ENCODE measurements at regions not wholly inside any gene's neighbourhood (a gene's known extent, or its start where the extent isn't known, plus 50 kb on each side); places are given as distances from the start of the nearest gene placed in this dataset.

- H4K20me1 ChIP-seq (ENCODE audit: insufficient read depth) = no peaks in the 10 kb centered on the region
- intact Hi-C loops (cut with micrococcal nuclease) = no loop called here
- no peaks in the 10 kb centered on the region for H3K27me3 ChIP-seq (ENCODE audit: insufficient read depth, low read length)
- ATAC-seq = no peak
- no peak overlapping the region for H3K4me2 ChIP-seq (ENCODE audit: low read length)
- H3K4me3 ChIP-seq (replicated peaks in 1 of 2; ENCODE audit: low read depth in 1 of 2, low read length in 2 of 2) = no peak overlapping the region
- H3K36me3 ChIP-seq (ENCODE audit: control insufficient read depth in 1 of 2, insufficient read depth in 2 of 2, low read length in 2 of 2) = no peaks in the 10 kb centered on the region
- ChIA-PET CTCF (no interaction called here), RAD21 (ENCODE audit: low non-redundant PET in 1 of 2, low total read pairs in 2 of 2, uncharacterized antibody in 2 of 2, unreplicated experiment in 2 of 2) (no interaction called here), POLR2A (no interaction called here)
- no peaks in the 10 kb centered on the region for H3K9me3 ChIP-seq (ENCODE audit: control insufficient read depth in 1 of 2, insufficient read depth in 1 of 2, low read depth in 1 of 2, low read length in 2 of 2)
- no peak overlapping the region for H2AFZ ChIP-seq (ENCODE audit: low read depth, low read length, poor library complexity, severe bottlenecking)
- no peak overlapping the region for H3K9ac ChIP-seq (ENCODE audit: low read length)
- TF ChIP-seq YY1 (IDR thresholded peaks at IDR 0.05; ENCODE audit: extremely low read depth, insufficient replicate concordance, low read depth, low read length) = no peak
- TF ChIP-seq ZFX (IDR thresholded peaks at IDR 0.05) = no peak
- no peak for TF ChIP-seq POLR2AphosphoS5 (IDR thresholded peaks at IDR 0.05; ENCODE audit: low read depth, low read length)
- no peak for TF ChIP-seq ZNF274 (IDR thresholded peaks at IDR 0.05; ENCODE audit: low read depth, low read length)
- TF ChIP-seq, protein P1, sequence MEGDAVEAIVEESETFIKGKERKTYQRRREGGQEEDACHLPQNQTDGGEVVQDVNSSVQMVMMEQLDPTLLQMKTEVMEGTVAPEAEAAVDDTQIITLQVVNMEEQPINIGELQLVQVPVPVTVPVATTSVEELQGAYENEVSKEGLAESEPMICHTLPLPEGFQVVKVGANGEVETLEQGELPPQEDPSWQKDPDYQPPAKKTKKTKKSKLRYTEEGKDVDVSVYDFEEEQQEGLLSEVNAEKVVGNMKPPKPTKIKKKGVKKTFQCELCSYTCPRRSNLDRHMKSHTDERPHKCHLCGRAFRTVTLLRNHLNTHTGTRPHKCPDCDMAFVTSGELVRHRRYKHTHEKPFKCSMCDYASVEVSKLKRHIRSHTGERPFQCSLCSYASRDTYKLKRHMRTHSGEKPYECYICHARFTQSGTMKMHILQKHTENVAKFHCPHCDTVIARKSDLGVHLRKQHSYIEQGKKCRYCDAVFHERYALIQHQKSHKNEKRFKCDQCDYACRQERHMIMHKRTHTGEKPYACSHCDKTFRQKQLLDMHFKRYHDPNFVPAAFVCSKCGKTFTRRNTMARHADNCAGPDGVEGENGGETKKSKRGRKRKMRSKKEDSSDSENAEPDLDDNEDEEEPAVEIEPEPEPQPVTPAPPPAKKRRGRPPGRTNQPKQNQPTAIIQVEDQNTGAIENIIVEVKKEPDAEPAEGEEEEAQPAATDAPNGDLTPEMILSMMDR (IDR thresholded peaks at IDR 0.05 in 2 of 3, conservative IDR thresholded peaks at IDR 0.05 in 1 of 3; ENCODE audit: borderline replicate concordance in 1 of 3, insufficient read depth in 1 of 3, low read depth in 2 of 3, low read length in 2 of 3) = no peak
- no peak for TF ChIP-seq SP1 (IDR thresholded peaks at IDR 0.05; ENCODE audit: low read depth)
- no peak for TF ChIP-seq MAX (IDR thresholded peaks at IDR 0.05)
- TF ChIP-seq RAD21 (IDR thresholded peaks at IDR 0.05; ENCODE audit: low read depth) = no peak
- TF ChIP-seq, protein P2, sequence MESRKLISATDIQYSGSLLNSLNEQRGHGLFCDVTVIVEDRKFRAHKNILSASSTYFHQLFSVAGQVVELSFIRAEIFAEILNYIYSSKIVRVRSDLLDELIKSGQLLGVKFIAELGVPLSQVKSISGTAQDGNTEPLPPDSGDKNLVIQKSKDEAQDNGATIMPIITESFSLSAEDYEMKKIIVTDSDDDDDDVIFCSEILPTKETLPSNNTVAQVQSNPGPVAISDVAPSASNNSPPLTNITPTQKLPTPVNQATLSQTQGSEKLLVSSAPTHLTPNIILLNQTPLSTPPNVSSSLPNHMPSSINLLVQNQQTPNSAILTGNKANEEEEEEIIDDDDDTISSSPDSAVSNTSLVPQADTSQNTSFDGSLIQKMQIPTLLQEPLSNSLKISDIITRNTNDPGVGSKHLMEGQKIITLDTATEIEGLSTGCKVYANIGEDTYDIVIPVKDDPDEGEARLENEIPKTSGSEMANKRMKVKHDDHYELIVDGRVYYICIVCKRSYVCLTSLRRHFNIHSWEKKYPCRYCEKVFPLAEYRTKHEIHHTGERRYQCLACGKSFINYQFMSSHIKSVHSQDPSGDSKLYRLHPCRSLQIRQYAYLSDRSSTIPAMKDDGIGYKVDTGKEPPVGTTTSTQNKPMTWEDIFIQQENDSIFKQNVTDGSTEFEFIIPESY (IDR thresholded peaks at IDR 0.05; ENCODE audit: extremely low read depth, insufficient replicate concordance, low read length) = no peak
- no peak for TF ChIP-seq CBX3 (IDR thresholded peaks at IDR 0.05; ENCODE audit: low read depth)
- no peak for TF ChIP-seq SIN3A (IDR thresholded peaks at IDR 0.05; ENCODE audit: low read depth)
- no peak for TF ChIP-seq SRF (IDR thresholded peaks at IDR 0.05; ENCODE audit: low read depth)
- no peak for TF ChIP-seq EZH2phosphoT487 (IDR thresholded peaks at IDR 0.05; ENCODE audit: borderline replicate concordance)
- TF ChIP-seq ATF3 (IDR thresholded peaks at IDR 0.05) = no peak
- TF ChIP-seq FOSL1 (IDR thresholded peaks at IDR 0.05; ENCODE audit: low read depth) = no peak
- no TSS peak for BruUV-seq (replicated peaks)
- DNase-seq (ENCODE audit: low read depth, low spot score) = no peak
- H3K27ac ChIP-seq (ENCODE audit: low read depth, low read length) = no peak overlapping the region
- no peaks in the 10 kb centered on the region for H3K4me1 ChIP-seq (ENCODE audit: control insufficient read depth in 1 of 2, insufficient read depth in 2 of 2, low read length in 2 of 2)
- H3K9me2 ChIP-seq (ENCODE audit: insufficient read depth) = no peaks in the 10 kb centered on the region
- no peaks in the 10 kb centered on the region for H3K79me2 ChIP-seq (ENCODE audit: insufficient read depth, low read length)
Measured at GRCh38 chr2:180682871-180683270, 297.5 kb upstream of the UBE2E3 start.
